ENCODE measurements at regions not wholly inside any gene's neighbourhood (a gene's known extent, or its start where the extent isn't known, plus 50 kb on each side); places are given as distances from the start of the nearest gene placed in this dataset.

GRCh38 chr16:79401157-79401556 is 199.4 kb downstream of the MAF start:
- Mint-ChIP-seq H3K27ac (no peak overlapping the region), H3K4me3 (no peak overlapping the region), H3K9me3 (peaks cover 62% of the 10 kb centered on the region), H3K27me3 (ENCODE audit: insufficient read depth) (peaks cover 2% of the 10 kb centered on the region), H3K4me1 (ENCODE audit: low read depth) (no peaks in the 10 kb centered on the region), H3K36me3 (ENCODE audit: low read depth) (no peaks in the 10 kb centered on the region; the same call in 1 of the 2 replicates)
- no peak for TF ChIP-seq CTCF (IDR thresholded peaks at IDR 0.05)
- DNase-seq, result no peak

- no peak for DNase-seq
- H3K4me1 Mint-ChIP-seq (ENCODE audit: low read depth), result no peaks in the 10 kb centered on the region
- no peak overlapping the region for H3K27ac Mint-ChIP-seq
- H3K36me3 Mint-ChIP-seq (ENCODE audit: low read depth), result no peaks in the 10 kb centered on the region; the same call in 1 of the 2 replicates
- H3K9me3 Mint-ChIP-seq, result peaks cover 62% of the 10 kb centered on the region
- H3K4me3 Mint-ChIP-seq, result no peak overlapping the region
- TF ChIP-seq CTCF (IDR thresholded peaks at IDR 0.05), result no peak
- H3K27me3 Mint-ChIP-seq (ENCODE audit: insufficient read depth), result peaks cover 2% of the 10 kb centered on the region
These were observed 199.9 kb downstream of the MAF start for GRCh38 chr16:79400462-79401149.

GRCh38 chr16:79395591-79395990 is 204.9 kb downstream of the MAF start:
- Mint-ChIP-seq H3K27me3 (ENCODE audit: insufficient read depth) (no peaks in the 10 kb centered on the region; the same call in 1 of the 2 replicates), H3K4me3 (no peak overlapping the region), H3K27ac (no peak overlapping the region), H3K9me3 (peaks cover 64% of the 10 kb centered on the region), H3K36me3 (ENCODE audit: low read depth) (no peaks in the 10 kb centered on the region), H3K4me1 (ENCODE audit: low read depth) (no peaks in the 10 kb centered on the region)
- no peak for DNase-seq
- no peak for TF ChIP-seq CTCF (IDR thresholded peaks at IDR 0.05)

- Mint-ChIP-seq H3K27ac (no peak overlapping the region), H3K4me1 (ENCODE audit: low read depth) (no peaks in the 10 kb centered on the region), H3K27me3 (ENCODE audit: insufficient read depth) (no peaks in the 10 kb centered on the region; the same call in 1 of the 2 replicates), H3K4me3 (no peak overlapping the region), H3K9me3 (peaks cover 55% of the 10 kb centered on the region), H3K36me3 (ENCODE audit: low read depth) (no peaks in the 10 kb centered on the region)
- no peak for TF ChIP-seq CTCF (IDR thresholded peaks at IDR 0.05)
- DNase-seq, result no peak
These were observed 206.3 kb downstream of the MAF start for GRCh38 chr16:79394206-79394605.

- TF ChIP-seq CTCF (IDR thresholded peaks at IDR 0.05), result no peak
- Mint-ChIP-seq H3K27ac (no peak overlapping the region), H3K27me3 (ENCODE audit: insufficient read depth) (no peaks in the 10 kb centered on the region; the same call in 1 of the 2 replicates), H3K4me1 (ENCODE audit: low read depth) (no peaks in the 10 kb centered on the region), H3K9me3 (peaks cover 52% of the 10 kb centered on the region), H3K4me3 (no peak overlapping the region), H3K36me3 (ENCODE audit: low read depth) (no peaks in the 10 kb centered on the region)
- DNase-seq, result no peak
These were observed 207.0 kb downstream of the MAF start for GRCh38 chr16:79393564-79393963.

All from HFFc6 (cell line).